ENCODE measurements at regions not wholly inside any gene's neighbourhood (a gene's known extent, or its start where the extent isn't known, plus 50 kb on each side); places are given as distances from the start of the nearest gene placed in this dataset.

DNA sequence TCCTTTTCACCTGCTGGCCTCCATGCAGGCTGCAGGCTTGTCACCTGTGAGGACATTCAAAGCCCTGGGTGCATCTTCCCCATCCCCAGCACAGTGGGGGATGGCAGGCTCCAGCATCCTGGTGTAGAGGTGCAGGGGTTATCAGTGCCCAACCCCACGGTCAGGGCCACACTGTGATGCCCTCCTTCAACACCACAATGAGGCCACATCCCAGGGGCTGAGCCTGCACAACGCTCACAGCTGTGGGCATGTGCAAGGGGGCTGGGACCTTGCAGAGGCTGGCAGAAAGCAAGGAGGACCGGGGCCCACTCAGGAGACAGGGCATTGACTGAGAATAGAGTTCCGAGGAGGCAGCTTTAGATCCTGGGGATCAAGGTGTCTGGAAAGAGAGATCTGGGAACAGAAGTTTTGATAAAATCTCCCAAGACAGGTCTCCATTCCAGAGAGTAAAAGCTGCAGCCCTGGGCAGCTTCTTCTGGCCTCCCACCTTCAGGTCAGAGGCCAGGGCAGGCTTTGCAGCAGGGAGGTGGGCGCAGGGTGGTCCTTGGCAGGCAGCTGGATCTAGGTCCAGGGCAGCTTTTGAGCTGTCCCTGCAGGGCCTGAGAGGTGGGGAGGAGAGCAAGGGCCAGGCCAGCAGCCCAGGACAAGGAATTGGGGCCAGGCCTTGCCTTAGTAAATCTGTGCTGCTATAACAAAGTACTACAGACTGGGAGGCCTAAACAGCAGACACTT is 250.8 kb upstream of the B3GAT1 start:
- TF ChIP-seq CTCF (IDR thresholded peaks at IDR 0.05 in 4 of 5, conservative IDR thresholded peaks at IDR 0.05 in 1 of 5) (no peak), POLR2A (IDR thresholded peaks at IDR 0.05) (no peak)
